IMR-90 (cell line): ENCODE measurements at regions not wholly inside any gene's neighbourhood (a gene's known extent, or its start where the extent isn't known, plus 50 kb on each side); places are given as distances from the start of the nearest gene placed in this dataset.

ENCODE experiments used
- ATAC-seq: fragments of 200-7000 bp; cut with Tn5 transposase; 2 replicates; pipeline ENCODE4 v1.9.1; 2020; ENCODE audit warnings: low read depth, mild to moderate bottlenecking, moderate library complexity
- BruUV-seq: library from RNA; stranded (reverse); fragments of 400-500 nt; replicated peaks from 2 replicates; lab custom pipeline; 2021; lab: Mats Ljungman, UMichigan
- CTCF ChIA-PET: fragments of 300-600 bp; formaldehyde crosslinking; extraction: SDS; loops from one replicate; lab custom pipeline; 2021; ENCODE audit warnings: antibody characterized with exemption; lab: Yijun Ruan, JAX
- POLR2A ChIA-PET: fragments of 300-600 bp; sonication (Branson Sonifier 250); formaldehyde crosslinking; loops from one replicate; lab custom pipeline; 2022; ENCODE audit warnings: antibody characterized with exemption; ENCODE audit not compliant: unreplicated experiment; lab: Charles Lee
- DNase-seq: peaks from one replicate; pipeline ENCODE4 v3.0.0; 2013
- H2AFZ ChIP-seq: replicated peaks from 2 replicates; pipeline ENCODE3; 2013; ENCODE audit warnings: low read length, mild to moderate bottlenecking; ENCODE audit not compliant: poor library complexity
- H2AK5ac ChIP-seq: 2 replicates; pipeline ENCODE4 v1.6.1; 2013; ENCODE audit warnings: low read depth, low read length, inconsistent platforms
- H2AK9ac ChIP-seq: replicated peaks from 2 replicates; pipeline ENCODE3; 2013; ENCODE audit warnings: mild to moderate bottlenecking, low read depth, low read length, moderate library complexity; ENCODE audit not compliant: poor library complexity
- H2BK120ac ChIP-seq: 2 replicates; pipeline ENCODE4 v1.6.1; 2013; ENCODE audit warnings: low read depth, low read length, inconsistent platforms
- H2BK15ac ChIP-seq: 3 replicates; pipeline ENCODE4 v1.6.1; 2013; ENCODE audit warnings: low read depth, low read length, inconsistent platforms
- H2BK20ac ChIP-seq: 2 replicates; pipeline ENCODE4 v1.6.1; 2013; ENCODE audit warnings: low read depth, mild to moderate bottlenecking, inconsistent platforms, low read length, moderate library complexity
- H2BK5ac ChIP-seq: 2 replicates; pipeline ENCODE4 v1.6.1; 2013; ENCODE audit warnings: mild to moderate bottlenecking, low read depth, low read length, inconsistent platforms; ENCODE audit not compliant: poor library complexity, severe bottlenecking
- H3K14ac ChIP-seq: replicated peaks from 2 replicates; pipeline ENCODE4 v1.6.1; 2013; ENCODE audit warnings: low read depth, low read length, inconsistent platforms
- H3K18ac ChIP-seq: 2 replicates; pipeline ENCODE4 v1.6.1; 2013; ENCODE audit warnings: low read depth, low read length, control low read depth
- H3K23ac ChIP-seq: 2 replicates; pipeline ENCODE4 v1.6.1; 2013; ENCODE audit warnings: low read depth, low read length, inconsistent platforms
- H3K27ac ChIP-seq: 2 replicates; pipeline ENCODE4 v1.5.1; 2013; ENCODE audit warnings: mild to moderate bottlenecking, control low read depth, low read length; ENCODE audit not compliant: insufficient read depth
- H3K27me3 ChIP-seq: 2 replicates; pipeline ENCODE4 v1.6.1; 2013; ENCODE audit warnings: low read length; ENCODE audit not compliant: control insufficient read depth, insufficient read depth
- H3K36me3 ChIP-seq: 2 replicates; pipeline ENCODE4 v1.6.1; 2013; ENCODE audit warnings: low read length, mixed read lengths; ENCODE audit not compliant: control insufficient read depth, insufficient read depth
- H3K4ac ChIP-seq: 2 replicates; pipeline ENCODE4 v1.6.1; 2013; ENCODE audit warnings: low read depth, low read length, inconsistent platforms
- H3K4me1 ChIP-seq: 2 replicates; pipeline ENCODE4 v1.6.1; 2013; ENCODE audit warnings: low read length, mixed read lengths; ENCODE audit not compliant: control insufficient read depth, insufficient read depth
- H3K4me2 ChIP-seq: 2 replicates; pipeline ENCODE4 v1.6.1; 2013; ENCODE audit warnings: low read depth, mild to moderate bottlenecking, control low read depth, low read length, moderate library complexity
- H3K4me3 ChIP-seq: 2 replicates; pipeline ENCODE4 v1.5.1; 2013; ENCODE audit warnings: low read depth, mild to moderate bottlenecking, control low read depth, low read length, moderate library complexity; ENCODE audit not compliant: insufficient read depth
- H3K56ac ChIP-seq: 2 replicates; pipeline ENCODE4 v1.6.1; 2013; ENCODE audit warnings: low read length, inconsistent platforms; ENCODE audit not compliant: insufficient read depth; ENCODE audit errors: extremely low read depth
- H3K79me1 ChIP-seq, 2 experiments: 2 replicates each; pipeline ENCODE4 v1.6.1; 2013; ENCODE audit warnings: low read length in 2 of 2, inconsistent platforms in 1 of 2, low read depth in 1 of 2
- H3K9ac ChIP-seq: 2 replicates; pipeline ENCODE4 v1.6.1; 2013; ENCODE audit warnings: low read depth, low read length, control low read depth
- H3K9me1 ChIP-seq: 2 replicates; pipeline ENCODE4 v1.6.1; 2013; ENCODE audit warnings: low read length, inconsistent platforms; ENCODE audit not compliant: insufficient read depth
- H3K9me3 ChIP-seq: 2 replicates; pipeline ENCODE4 v1.6.1; 2013; ENCODE audit warnings: low read length; ENCODE audit not compliant: control insufficient read depth, insufficient read depth
- H4K20me1 ChIP-seq: 2 replicates; pipeline ENCODE4 v1.6.1; 2013; ENCODE audit warnings: low read length, inconsistent platforms; ENCODE audit not compliant: insufficient read depth
- H4K5ac ChIP-seq: 2 replicates; pipeline ENCODE4 v1.6.1; 2013; ENCODE audit warnings: mild to moderate bottlenecking, low read depth, low read length, control low read depth
- H4K8ac ChIP-seq, 2 experiments: 2 replicates each; pipeline ENCODE4 v1.6.1; 2013; ENCODE audit warnings: low read depth in 2 of 2, low read length in 2 of 2, control low read depth in 1 of 2, inconsistent platforms in 1 of 2
- H4K91ac ChIP-seq: 2 replicates; pipeline ENCODE4 v1.6.1; 2013; ENCODE audit warnings: low read depth, low read length, inconsistent platforms; ENCODE audit not compliant: insufficient read depth
- BHLHE40 ChIP-seq: fragments of 150-350 bp; IDR thresholded peaks from 2 replicates; pipeline ENCODE4 v1.6.1; 2016; ENCODE audit warnings: mild to moderate bottlenecking, low read depth, low read length
- CTCF ChIP-seq: conservative IDR thresholded peaks from 2 replicates; pipeline ENCODE4 v1.5.1; 2012; ENCODE audit warnings: mild to moderate bottlenecking, low read depth, low read length, improper control_type of control experiment
- MAFK ChIP-seq: IDR thresholded peaks from 2 replicates; pipeline ENCODE4 v1.6.1; 2012; ENCODE audit warnings: low read depth, low read length, improper control_type of control experiment
- NFE2L2 ChIP-seq: fragments of 150-350 bp; IDR thresholded peaks from 2 replicates; pipeline ENCODE4 v1.6.1; 2016; ENCODE audit warnings: low read depth, mild to moderate bottlenecking, low read length
- whole genome bisulfite sequencing, 2 experiments: methylation state at CpG; one replicate each; pipeline versions ENCODE4 v1.1.5 to v1.1.7; 2013; ENCODE audit warnings: missing lambda C conversion rate in 2 of 2; ENCODE audit not compliant: insufficient read length in 1 of 2; ENCODE audit errors: extremely low coverage in 2 of 2; 5-methylcytosine and 5-hydroxymethylcytosine counted together
- dilution Hi-C: fragments of 300-500 bp; cut with HindIII; formaldehyde crosslinking; loops from one replicate; pipeline ENCODE4 v1.14.3; 2018; ENCODE audit warnings: low sequenced_read_pairs; ENCODE audit not compliant: unreplicated experiment
- in situ Hi-C: fragments of 300-500 bp; cut with MboI; formaldehyde crosslinking; loops from 3 replicates; pipeline ENCODE4 v1.14.3; 2019; ENCODE audit warnings: low sequenced_read_pairs, inconsistent platforms, mixed read lengths
- intact Hi-C: fragments of 100-400 bp; cut with micrococcal nuclease; formaldehyde crosslinking; loops from 2 replicates; pipeline ENCODE4 v1.10.0; 2022

DNA sequence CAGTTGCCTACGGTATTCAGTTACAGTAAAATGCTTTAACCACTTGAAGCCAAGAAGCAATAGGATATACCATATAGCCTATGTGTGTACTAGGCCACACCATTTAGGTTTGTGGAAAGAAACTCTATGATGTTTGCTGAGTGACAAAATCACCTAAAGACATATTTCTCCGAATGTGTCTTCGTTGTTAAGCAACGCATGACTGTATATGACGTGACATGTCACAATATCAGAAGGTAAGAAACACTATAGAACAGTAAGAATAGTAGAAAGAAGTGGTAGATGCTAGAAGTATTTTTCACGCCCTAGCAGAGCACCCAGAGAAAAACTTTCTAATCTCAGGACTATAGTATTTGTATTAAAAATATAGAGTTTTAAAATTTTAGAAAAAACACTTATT, 1188.2 kb upstream of the B3GALT2 start:
- H2BK5ac ChIP-seq = no peak overlapping the region
- H3K9ac ChIP-seq = no peak overlapping the region
- dilution Hi-C loops = no loop called here

More for the DNA sequence above, 1188.2 kb upstream of the B3GALT2 start:
- Histone ChIP-seq H3K4me1 (no peaks in the 10 kb centered on the region), H2AFZ (no peak overlapping the region), H3K56ac (no peak overlapping the region), H2BK120ac (no peak overlapping the region), H2BK20ac (no peak overlapping the region), H2AK9ac (no peak overlapping the region), H2AK5ac (no peak overlapping the region), H3K9me1 (no peaks in the 10 kb centered on the region), H4K5ac (no peak overlapping the region), H3K4me3 (no peak overlapping the region), H3K4me2 (no peak overlapping the region), H3K36me3 (no peaks in the 10 kb centered on the region), H2BK15ac (no peak overlapping the region), H4K91ac (no peak overlapping the region), H4K8ac (no peak overlapping the region), H4K20me1 (no peaks in the 10 kb centered on the region), H3K79me1 (no peaks in the 10 kb centered on the region), H3K4ac (no peak overlapping the region), H3K9me3 (no peaks in the 10 kb centered on the region), H3K27ac (no peak overlapping the region), H3K14ac (no peak overlapping the region), H3K27me3 (no peaks in the 10 kb centered on the region), H3K18ac (no peak overlapping the region), H3K23ac (no peak overlapping the region)
- TF ChIP-seq CTCF (no peak), NFE2L2 (no peak), BHLHE40 (no peak), MAFK (no peak)
- ChIA-PET CTCF (no interaction called here), POLR2A (no interaction called here)
- DNase-seq (no peak), ATAC-seq (no peak)
- no TSS peak for BruUV-seq
- WGBS, 2 experiments = no CpG with 5 or more reads among the region's 6 CpGs
- in situ Hi-C loops = no loop called here
- intact Hi-C loops = loop anchor here (5.0 kb wide), 1 partner anchor 1252 kb away; the partner anchor contains the start of gene CDC73
